T47D (cell line): ENCODE measurements at regions not wholly inside any gene's neighbourhood (a gene's known extent, or its start where the extent isn't known, plus 50 kb on each side); places are given as distances from the start of the nearest gene placed in this dataset.

Source experiments
- DNase-seq, 2 experiments: peaks; one replicate each; pipeline versions ENCODE4 v3.0.0 to v3.0.0-alpha.2; 2011 to 2012; ENCODE audit warnings: low read depth in 1 of 2, low spot score in 1 of 2
- JUND ChIP-seq: IDR thresholded peaks from 2 replicates; pipeline ENCODE4 v1.6.1; 2012; ENCODE audit warnings: low read depth
- in situ Hi-C: cut with HindIII; loops from 2 replicates; pipeline ENCODE4 v1.10.0; 2016; ENCODE audit warnings: low sequenced_read_pairs, low pct_unique_long_range_greater_than_20kb

DNA sequence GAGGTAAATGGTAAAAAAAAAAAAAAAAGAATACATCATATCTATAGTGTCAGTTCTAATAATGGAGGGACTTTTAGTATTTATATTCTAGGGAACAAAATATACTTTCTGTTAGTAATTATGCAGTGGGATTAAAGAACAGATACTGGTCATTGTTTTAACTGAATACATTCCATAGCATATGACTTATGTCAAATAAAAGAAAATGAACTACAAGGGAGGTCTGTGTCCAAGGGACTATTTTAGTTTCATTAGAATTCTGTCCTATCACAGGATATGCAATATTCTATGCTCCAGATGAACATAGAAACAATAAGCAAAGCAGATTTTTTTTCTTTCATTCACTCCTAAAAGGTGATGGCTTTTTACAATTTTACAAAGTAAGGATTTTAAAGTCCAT is 154.2 kb upstream of the ZEB2 start:
- no peak for TF ChIP-seq JUND
- DNase-seq, result no peak
- in situ Hi-C loops, result no loop called here

DNA sequence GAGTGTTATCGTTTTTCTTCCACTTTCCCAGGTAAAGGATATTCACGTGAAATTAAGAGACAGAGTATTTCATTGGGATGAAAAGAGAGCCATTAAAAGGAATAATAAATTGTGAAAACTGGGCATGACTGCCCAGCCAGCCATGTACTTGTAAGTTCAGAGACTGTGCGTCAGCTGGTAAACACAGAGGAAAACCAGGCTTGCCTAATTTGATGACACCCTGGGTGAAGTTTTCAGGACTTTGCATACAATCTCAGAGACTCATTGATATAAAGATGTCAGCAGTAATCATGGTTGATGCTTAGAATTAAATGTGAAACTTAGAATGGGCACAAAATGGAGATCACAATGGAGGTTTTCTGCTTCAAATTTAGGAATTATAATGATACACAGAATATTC is 153.5 kb upstream of the ZEB2 start:
- TF ChIP-seq JUND, result no peak
- in situ Hi-C loops, result no loop called here
- DNase-seq, result no peak

DNA sequence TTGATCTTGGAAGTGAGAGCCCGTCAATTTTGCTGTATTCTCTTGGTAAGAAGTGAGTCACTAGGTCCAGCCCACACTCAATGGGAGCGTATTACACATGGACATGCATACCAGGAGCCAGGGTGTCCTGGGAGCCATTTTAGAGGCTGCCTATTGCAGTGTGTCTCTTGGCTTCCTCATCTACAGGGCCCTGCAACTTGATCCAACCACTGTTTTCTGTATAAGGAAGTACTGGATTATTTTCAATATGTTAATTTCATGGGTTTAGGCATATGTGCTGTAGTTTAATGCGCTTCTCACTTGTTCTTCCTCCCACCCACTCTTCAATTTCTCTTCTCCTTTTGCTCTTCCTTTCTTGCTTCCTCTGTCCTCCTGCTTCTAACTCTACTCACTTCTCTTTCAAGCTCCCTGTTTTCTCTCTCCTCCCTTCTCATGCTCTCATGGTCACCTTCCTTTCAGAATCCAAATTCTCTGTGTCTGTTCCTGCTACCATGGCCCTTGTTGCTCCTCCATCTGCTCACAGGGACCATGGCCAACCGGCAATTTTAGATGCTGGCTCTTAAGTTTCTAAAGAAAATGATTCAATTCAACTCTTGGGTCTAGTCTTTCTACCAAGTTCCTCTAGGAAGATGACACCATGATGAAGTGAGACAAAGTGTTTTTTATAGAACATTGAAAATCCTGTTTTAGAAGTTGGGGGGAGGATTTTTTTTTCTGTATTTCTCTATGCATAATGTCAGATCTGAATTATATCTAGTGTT is 152.0 kb upstream of the ZEB2 start:
- no peak for TF ChIP-seq JUND
- in situ Hi-C loops, result no loop called here
- no peak for DNase-seq

DNA sequence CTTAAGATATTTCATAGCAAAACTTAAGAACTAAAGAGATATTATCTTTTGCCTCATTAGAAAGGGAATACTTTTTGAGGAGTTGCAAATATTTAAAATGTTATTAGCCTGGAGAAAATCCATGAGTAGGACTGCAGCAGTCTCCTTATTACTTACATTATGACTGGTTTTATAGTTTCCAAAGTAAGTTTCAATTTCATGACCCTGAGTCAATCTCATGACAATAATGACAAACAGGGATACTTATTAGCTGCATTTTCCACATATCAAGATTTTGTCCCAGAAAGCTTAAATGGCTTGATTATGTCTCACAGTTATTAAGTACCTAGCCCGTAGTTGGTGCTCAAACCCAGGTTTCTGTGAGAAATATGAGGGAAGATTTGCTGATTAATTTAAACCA is 150.8 kb upstream of the ZEB2 start:
- TF ChIP-seq JUND, result no peak
- in situ Hi-C loops, result no loop called here
- no peak for DNase-seq

DNA sequence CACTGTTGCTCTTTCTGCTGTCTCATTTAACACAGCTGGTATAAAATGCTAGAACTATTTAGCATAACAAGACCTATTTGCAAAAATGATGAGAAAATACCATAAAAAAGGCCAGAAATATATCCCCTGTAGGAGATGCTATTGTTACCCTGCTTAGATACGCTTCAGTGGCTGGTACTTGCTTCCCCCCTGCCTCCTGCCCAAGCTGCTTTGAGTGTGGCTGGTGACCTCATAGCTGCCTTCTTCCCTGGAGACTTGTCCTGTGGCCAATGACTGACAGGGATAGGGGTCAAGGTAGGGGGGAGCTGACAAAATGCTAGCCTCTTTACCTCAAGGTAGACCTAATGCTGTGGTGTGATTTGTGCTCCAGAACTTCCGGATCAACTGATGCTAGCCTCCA is 150.2 kb upstream of the ZEB2 start:
- no peak for TF ChIP-seq JUND
- no peak for DNase-seq
- in situ Hi-C loops, result no loop called here

DNA sequence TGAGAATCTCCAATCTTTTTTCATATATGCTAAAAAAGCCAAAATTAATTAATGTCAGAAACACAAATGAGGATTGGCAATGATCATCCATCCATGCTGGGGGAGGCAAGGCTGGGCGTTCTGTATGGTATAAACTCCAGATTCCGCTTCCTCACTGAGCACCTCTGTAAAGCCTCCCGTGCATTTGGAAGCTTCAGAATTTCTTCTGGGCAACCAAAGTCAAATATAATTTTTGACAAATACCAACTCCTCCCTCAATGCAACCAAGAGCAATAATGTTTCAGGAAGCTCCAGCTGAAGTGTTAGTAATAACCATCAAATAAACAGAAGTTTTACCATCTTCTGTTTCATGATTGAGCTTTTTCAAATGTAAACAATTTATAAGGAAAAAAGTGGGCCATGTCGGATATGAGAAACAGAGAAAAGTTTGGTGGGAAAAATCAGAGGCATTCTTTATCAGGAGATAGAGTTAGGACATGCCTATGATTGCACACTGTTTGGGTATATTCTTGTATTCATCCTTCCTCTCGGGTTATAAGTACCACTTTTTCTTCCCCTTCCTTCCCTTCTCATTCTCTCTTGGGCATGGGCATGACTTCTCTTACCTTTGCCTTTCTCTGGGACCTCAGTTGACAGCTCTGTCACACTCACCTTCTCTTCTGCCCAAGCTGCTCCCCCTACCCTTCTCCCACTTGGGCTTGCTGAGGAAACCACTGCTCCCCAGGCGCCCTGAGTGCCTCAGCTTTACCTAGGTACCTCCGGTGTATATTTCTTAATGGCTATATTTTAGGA is 149.5 kb upstream of the ZEB2 start:
- DNase-seq, result no peak
- no peak for TF ChIP-seq JUND
- in situ Hi-C loops, result no loop called here

DNA sequence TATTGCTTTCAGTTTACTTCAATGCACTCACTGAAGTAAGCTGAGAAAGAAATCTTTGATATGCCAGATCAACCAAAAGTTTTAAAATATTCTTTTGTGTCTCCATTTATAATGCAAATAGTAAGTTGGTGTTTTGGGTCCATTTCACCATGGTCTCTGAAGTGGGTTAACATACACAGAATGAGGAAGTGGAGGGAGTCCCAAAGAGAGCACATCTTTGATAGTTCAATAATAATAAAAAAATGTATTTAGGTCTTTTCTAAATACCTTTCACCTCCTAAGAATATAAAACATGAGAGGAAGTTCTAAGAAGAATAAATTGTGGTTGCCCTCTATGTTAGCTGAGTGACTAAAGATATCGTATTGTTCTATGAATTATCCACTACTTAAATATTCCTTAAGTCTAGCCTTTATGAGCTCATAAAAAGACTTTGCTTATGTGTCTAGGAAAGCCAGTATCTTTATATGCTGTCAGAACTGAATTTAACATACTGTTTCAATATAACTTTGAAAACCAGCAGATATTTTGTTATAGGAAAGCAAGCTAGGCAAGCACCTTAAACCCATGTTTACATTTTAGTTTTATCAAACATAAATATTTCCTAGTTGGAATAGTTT is 148.7 kb upstream of the ZEB2 start:
- DNase-seq, result no peak
- in situ Hi-C loops, result no loop called here
- TF ChIP-seq JUND, result no peak

DNA sequence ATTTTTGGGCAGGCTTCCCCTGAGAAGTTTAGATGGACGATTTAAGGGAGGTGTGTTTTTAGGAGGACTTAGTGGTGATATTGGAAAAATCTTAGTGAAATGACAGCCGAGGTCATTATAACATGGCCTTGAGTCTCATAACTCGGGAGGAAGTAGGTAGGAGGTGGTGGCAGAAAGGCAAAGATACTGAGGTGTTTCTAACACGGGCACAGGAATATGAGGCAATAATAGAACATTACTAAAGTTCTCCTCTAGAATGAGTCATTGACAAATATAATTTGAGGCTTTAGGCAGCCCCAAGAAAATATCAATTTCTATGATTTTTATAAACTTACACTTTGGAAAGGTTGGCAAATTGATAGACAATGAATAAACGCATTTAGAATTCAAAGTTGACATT is 146.1 kb upstream of the ZEB2 start:
- in situ Hi-C loops, result no loop called here
- no peak for DNase-seq
- TF ChIP-seq JUND, result no peak

DNA sequence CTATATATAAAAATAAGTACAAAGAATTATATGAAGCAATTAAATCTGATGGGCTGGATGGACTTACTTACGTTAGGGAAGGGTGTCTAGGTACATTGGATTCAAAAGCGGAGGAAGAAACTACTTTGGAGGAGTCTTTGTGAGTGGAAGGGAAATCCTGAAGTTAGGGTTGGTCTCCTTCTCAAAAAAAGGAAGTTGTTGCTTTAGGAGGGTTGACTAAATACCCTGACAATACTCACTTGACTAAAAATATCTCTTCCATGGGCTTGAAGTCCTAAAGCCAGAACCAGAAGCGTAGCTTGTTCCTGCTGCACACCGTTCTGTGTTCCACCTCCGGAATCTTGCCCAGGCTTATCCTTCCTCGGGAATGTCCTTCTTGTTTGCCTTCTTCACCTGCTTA is 143.3 kb upstream of the ZEB2 start:
- in situ Hi-C loops, result no loop called here
- TF ChIP-seq JUND, result no peak
- DNase-seq, result no peak

DNA sequence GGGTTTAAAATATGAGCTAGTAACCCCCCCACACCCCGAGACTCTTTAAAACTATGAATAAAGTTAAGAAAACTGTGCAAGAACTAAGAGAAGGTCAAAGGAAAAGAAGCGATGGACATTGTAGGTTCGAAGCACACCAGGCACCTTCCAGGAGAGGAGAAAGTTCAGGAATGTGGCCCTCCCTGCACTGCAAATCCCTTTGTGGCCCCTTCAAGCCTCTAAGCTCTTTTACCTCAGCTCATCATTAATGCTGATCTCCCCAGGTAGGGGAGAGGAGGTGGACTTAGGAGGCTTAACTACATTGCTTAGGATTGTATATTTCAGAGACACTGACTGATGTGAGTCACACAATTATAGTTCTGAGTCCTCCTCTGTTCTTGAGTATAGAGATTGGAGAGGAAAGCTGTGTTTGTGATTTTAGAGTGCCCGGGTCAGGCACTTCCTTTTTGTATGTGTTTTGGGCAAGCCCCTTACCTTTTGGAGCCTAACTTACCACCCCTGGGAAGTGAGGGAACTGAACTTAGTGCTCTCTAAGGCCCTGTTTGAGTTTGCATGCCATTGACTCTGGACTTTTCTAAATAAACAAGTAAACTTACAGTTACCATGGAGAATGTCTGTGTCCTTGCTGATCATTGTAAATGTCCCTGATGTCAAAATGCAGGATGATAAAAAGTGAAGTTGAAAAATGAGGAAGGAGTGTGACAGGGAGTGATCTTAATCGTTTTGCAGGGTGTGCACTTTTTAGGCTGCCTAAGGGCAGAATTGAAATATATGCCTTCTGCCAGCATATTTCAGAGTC is 140.8 kb upstream of the ZEB2 start:
- DNase-seq, result no peak
- in situ Hi-C loops, result no loop called here
- no peak for TF ChIP-seq JUND

DNA sequence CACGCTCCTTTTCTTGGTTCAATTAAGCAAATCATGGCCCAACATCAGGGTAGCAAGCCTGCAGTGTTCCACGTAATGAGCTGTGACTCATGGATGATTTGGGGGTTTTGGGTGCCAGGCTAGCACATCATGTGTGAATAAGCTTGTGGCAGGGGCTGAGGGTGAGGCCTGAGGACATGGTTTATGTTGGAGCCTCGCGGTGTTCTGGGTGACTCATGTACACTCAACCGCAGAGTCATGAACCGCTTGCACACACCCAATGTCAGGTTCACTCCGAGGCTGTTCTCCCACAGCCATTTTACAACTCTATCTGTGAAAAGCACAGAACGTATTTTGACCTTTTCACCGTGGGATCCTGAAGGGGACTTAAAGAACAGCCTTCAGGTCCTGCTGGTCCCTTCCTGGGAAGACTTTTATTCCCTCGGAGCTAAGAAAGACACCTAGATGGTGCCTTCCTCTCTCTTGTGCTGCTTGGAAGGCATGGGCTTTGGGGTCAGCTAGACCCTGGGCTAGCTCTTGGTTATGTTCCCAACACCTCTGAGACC is 139.9 kb upstream of the ZEB2 start:
- in situ Hi-C loops, result no loop called here
- TF ChIP-seq JUND, result no peak
- DNase-seq, result no peak

DNA sequence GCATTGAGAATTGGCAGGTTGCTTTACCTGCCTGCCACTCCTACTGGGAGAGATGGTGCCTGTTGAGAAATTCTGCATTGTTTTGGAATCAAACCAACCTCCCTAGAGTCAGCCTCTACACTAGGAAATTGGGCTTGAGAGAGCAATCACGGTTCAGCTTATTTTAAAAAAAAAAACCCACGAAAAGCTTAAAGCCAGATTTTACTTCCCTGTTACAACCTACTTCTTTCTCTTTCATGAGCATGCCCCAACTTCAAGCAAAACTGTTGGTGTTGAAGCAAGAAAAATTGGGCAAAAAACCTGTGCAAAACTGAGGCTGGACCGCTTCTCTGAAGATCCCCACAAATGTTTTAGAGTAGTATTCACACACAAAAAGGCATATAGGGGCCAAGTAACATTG is 134.6 kb upstream of the ZEB2 start:
- in situ Hi-C loops, result no loop called here
- TF ChIP-seq JUND, result no peak
- DNase-seq, result no peak

DNA sequence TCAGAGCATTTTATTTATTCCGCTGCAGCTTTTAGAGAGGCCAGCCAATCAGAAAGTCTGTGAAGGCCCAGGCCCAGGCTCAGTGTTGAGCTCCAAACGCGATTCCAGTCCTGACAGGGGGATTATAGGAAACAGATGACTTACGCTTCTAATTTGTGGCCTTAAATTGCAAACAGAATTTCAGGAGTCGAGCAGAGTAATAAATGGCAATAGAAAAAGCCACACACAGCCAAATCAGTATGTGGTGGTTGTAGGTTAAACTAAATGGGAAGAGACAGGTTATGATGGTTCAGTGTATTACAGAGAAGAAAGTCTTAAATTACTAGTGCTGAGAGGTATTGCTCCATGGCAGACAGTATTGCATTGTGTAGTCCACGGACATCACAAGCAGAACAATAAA is 131.0 kb upstream of the ZEB2 start:
- TF ChIP-seq JUND, result no peak
- DNase-seq, result no peak
- in situ Hi-C loops, result no loop called here
